Neural cell (in vitro differentiated cells): ENCODE measurements at regions not wholly inside any gene's neighbourhood (a gene's known extent, or its start where the extent isn't known, plus 50 kb on each side); places are given as distances from the start of the nearest gene placed in this dataset.

Source experiments
- EP300 ChIP-seq: fragments of 450-650 bp; conservative IDR thresholded peaks from 2 replicates; pipeline ENCODE4 v1.6.1; 2014; ENCODE audit warnings: antibody characterized with exemption, mild to moderate bottlenecking, moderate library complexity; ENCODE audit not compliant: poor library complexity, severe bottlenecking
- EZH2 ChIP-seq: fragments of 200-600, 300-800 bp; shearing (Covaris generic), sonication (generic); IDR thresholded peaks from 2 replicates; pipeline ENCODE4 v1.6.1; 2014; ENCODE audit warnings: antibody characterized with exemption, low read length, borderline replicate concordance, mild to moderate bottlenecking; ENCODE audit not compliant: insufficient read depth, poor library complexity, severe bottlenecking
- POLR2AphosphoS5 ChIP-seq: IDR thresholded peaks from 2 replicates; pipeline ENCODE4 v1.6.1; 2012
- RAD21 ChIP-seq: fragments of 450-650 bp; conservative IDR thresholded peaks from 2 replicates; pipeline ENCODE4 v1.6.1; 2014; ENCODE audit warnings: antibody characterized with exemption, mild to moderate bottlenecking, moderate library complexity
- TAF1 ChIP-seq: IDR thresholded peaks from 2 replicates; pipeline ENCODE4 v1.6.1; 2012; ENCODE audit warnings: low read depth
- TF ChIP-seq, protein P1 (sequence below): fragments of 450-650 bp; IDR thresholded peaks from 2 replicates; pipeline ENCODE4 v1.5.1; 2014; ENCODE audit warnings: antibody characterized with exemption, mild to moderate bottlenecking, moderate library complexity; ENCODE audit not compliant: poor library complexity, severe bottlenecking
- TF ChIP-seq, protein P2 (sequence below): IDR thresholded peaks from 2 replicates; pipeline ENCODE4 v1.6.1; 2012; ENCODE audit warnings: borderline replicate concordance

DNA sequence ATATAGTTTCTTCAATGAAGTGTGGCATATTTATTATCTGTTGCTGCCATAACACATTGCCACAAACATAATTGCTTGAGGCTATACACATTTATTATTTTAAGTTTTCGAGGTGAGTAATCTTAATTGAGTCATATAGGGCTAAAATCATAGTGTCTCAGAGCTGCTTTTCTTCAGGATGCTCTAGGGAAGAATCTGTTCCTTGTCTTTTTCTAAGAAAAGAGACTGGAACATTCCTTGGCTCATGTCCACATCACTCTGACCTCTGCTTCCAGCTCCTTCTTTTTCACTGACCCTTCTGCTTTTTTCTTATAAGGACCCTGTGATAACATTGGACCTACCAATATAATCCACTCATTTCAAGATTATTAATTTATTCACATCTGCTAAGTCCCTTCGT, 632.4 kb upstream of the TYRP1 start:
- no peak for TF ChIP-seq EZH2
- TF ChIP-seq POLR2AphosphoS5: no peak
- TF ChIP-seq RAD21: no peak
- TF ChIP-seq, protein P1, sequence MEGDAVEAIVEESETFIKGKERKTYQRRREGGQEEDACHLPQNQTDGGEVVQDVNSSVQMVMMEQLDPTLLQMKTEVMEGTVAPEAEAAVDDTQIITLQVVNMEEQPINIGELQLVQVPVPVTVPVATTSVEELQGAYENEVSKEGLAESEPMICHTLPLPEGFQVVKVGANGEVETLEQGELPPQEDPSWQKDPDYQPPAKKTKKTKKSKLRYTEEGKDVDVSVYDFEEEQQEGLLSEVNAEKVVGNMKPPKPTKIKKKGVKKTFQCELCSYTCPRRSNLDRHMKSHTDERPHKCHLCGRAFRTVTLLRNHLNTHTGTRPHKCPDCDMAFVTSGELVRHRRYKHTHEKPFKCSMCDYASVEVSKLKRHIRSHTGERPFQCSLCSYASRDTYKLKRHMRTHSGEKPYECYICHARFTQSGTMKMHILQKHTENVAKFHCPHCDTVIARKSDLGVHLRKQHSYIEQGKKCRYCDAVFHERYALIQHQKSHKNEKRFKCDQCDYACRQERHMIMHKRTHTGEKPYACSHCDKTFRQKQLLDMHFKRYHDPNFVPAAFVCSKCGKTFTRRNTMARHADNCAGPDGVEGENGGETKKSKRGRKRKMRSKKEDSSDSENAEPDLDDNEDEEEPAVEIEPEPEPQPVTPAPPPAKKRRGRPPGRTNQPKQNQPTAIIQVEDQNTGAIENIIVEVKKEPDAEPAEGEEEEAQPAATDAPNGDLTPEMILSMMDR: no peak
- TF ChIP-seq, protein P2, sequence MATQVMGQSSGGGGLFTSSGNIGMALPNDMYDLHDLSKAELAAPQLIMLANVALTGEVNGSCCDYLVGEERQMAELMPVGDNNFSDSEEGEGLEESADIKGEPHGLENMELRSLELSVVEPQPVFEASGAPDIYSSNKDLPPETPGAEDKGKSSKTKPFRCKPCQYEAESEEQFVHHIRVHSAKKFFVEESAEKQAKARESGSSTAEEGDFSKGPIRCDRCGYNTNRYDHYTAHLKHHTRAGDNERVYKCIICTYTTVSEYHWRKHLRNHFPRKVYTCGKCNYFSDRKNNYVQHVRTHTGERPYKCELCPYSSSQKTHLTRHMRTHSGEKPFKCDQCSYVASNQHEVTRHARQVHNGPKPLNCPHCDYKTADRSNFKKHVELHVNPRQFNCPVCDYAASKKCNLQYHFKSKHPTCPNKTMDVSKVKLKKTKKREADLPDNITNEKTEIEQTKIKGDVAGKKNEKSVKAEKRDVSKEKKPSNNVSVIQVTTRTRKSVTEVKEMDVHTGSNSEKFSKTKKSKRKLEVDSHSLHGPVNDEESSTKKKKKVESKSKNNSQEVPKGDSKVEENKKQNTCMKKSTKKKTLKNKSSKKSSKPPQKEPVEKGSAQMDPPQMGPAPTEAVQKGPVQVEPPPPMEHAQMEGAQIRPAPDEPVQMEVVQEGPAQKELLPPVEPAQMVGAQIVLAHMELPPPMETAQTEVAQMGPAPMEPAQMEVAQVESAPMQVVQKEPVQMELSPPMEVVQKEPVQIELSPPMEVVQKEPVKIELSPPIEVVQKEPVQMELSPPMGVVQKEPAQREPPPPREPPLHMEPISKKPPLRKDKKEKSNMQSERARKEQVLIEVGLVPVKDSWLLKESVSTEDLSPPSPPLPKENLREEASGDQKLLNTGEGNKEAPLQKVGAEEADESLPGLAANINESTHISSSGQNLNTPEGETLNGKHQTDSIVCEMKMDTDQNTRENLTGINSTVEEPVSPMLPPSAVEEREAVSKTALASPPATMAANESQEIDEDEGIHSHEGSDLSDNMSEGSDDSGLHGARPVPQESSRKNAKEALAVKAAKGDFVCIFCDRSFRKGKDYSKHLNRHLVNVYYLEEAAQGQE: no peak
- TF ChIP-seq EP300: no peak
- no peak for TF ChIP-seq TAF1
